ENCODE measurements at regions not wholly inside any gene's neighbourhood (a gene's known extent, or its start where the extent isn't known, plus 50 kb on each side); places are given as distances from the start of the nearest gene placed in this dataset.

- no peaks in the 10 kb centered on the region for H3K27me3 ChIP-seq (ENCODE audit: control insufficient read depth, insufficient read depth, low read length)
- H3K36me3 ChIP-seq (ENCODE audit: control insufficient read depth, insufficient read depth, low read length), result no peaks in the 10 kb centered on the region
- no peak overlapping the region for H3K4me3 ChIP-seq (ENCODE audit: low read depth, low read length)
- no peak for TF ChIP-seq CTCF (IDR thresholded peaks at IDR 0.05; ENCODE audit: insufficient read depth, low read length, poor library complexity, severe bottlenecking)
- DNase-seq (ENCODE audit: low read depth), result no peak
These were observed 397.9 kb upstream of the PIK3R1 start for GRCh38 chr5:67817652-67818051.

- Histone ChIP-seq H3K36me3 (ENCODE audit: control insufficient read depth, insufficient read depth, low read length) (no peaks in the 10 kb centered on the region), H3K27me3 (ENCODE audit: control insufficient read depth, insufficient read depth, low read length) (no peaks in the 10 kb centered on the region), H3K4me3 (ENCODE audit: low read depth, low read length) (no peak overlapping the region)
- TF ChIP-seq CTCF (IDR thresholded peaks at IDR 0.05; ENCODE audit: insufficient read depth, low read length, poor library complexity, severe bottlenecking), result no peak
- no peak for DNase-seq (ENCODE audit: low read depth)
These were observed 399.1 kb upstream of the PIK3R1 start for GRCh38 chr5:67816456-67816855.

- H3K4me3 ChIP-seq (ENCODE audit: low read depth, low read length), result no peak overlapping the region
- TF ChIP-seq CTCF (IDR thresholded peaks at IDR 0.05; ENCODE audit: insufficient read depth, low read length, poor library complexity, severe bottlenecking), result no peak
- no peaks in the 10 kb centered on the region for H3K27me3 ChIP-seq (ENCODE audit: control insufficient read depth, insufficient read depth, low read length)
- no peak for DNase-seq (ENCODE audit: low read depth)
- no peaks in the 10 kb centered on the region for H3K36me3 ChIP-seq (ENCODE audit: control insufficient read depth, insufficient read depth, low read length)
These were observed 399.8 kb upstream of the PIK3R1 start for GRCh38 chr5:67815455-67816391.

GRCh38 chr5:67814569-67815311, 400.8 kb upstream of the PIK3R1 start:
- no peak for DNase-seq (ENCODE audit: low read depth)
- H3K27me3 ChIP-seq (ENCODE audit: control insufficient read depth, insufficient read depth, low read length), result no peaks in the 10 kb centered on the region
- TF ChIP-seq CTCF (IDR thresholded peaks at IDR 0.05; ENCODE audit: insufficient read depth, low read length, poor library complexity, severe bottlenecking), result no peak

GRCh38 chr5:67813877-67814539, 401.5 kb upstream of the PIK3R1 start:
- H3K36me3 ChIP-seq (ENCODE audit: control insufficient read depth, insufficient read depth, low read length), result no peaks in the 10 kb centered on the region
- H3K27me3 ChIP-seq (ENCODE audit: control insufficient read depth, insufficient read depth, low read length), result no peaks in the 10 kb centered on the region
- no peak for DNase-seq (ENCODE audit: low read depth)
- TF ChIP-seq CTCF (IDR thresholded peaks at IDR 0.05; ENCODE audit: insufficient read depth, low read length, poor library complexity, severe bottlenecking), result no peak
- no peak overlapping the region for H3K4me3 ChIP-seq (ENCODE audit: low read depth, low read length)

More at GRCh38 chr5:67814569-67815311, 400.8 kb upstream of the PIK3R1 start:
- no peaks in the 10 kb centered on the region for H3K36me3 ChIP-seq (ENCODE audit: control insufficient read depth, insufficient read depth, low read length)
- no peak overlapping the region for H3K4me3 ChIP-seq (ENCODE audit: low read depth, low read length)

Measured in kidney epithelial cell (primary cell).